Uterus (tissue), 3 donors: ENCODE measurements at regions not wholly inside any gene's neighbourhood (a gene's known extent, or its start where the extent isn't known, plus 50 kb on each side); places are given as distances from the start of the nearest gene placed in this dataset.

Experiments used
- DNase-seq, 2 donors: peaks; one replicate each; pipeline ENCODE4 v3.0.0-alpha.2; 2019 to 2020
- H3K27ac ChIP-seq, 2 donors: fragments of 200-600 bp; sonication (generic); 1 replicate in 1 of 2; 2 replicates in 1 of 2; pipeline ENCODE4 v1.5.1; 2016 to 2018
- H3K27me3 ChIP-seq, 2 donors: fragments of 200-600 bp; sonication (generic); one replicate each; pipeline ENCODE4 v1.5.1; 2018 to 2019; ENCODE audit warnings: control low read depth in 1 of 2
- H3K36me3 ChIP-seq, 2 donors: fragments of 200-600 bp; sonication (generic); one replicate each; pipeline ENCODE4 v1.5.1; 2019; ENCODE audit warnings: control low read depth in 1 of 2
- H3K4me1 ChIP-seq, 2 donors: fragments of 200-600 bp; sonication (generic); one replicate each; pipeline ENCODE4 v1.5.1; 2018 to 2019; ENCODE audit warnings: control low read depth in 1 of 2
- H3K4me3 ChIP-seq, 2 donors: fragments of 200-600 bp; sonication (generic); 1 replicate in 1 of 2; 2 replicates in 1 of 2; pipeline ENCODE4 v1.5.1; 2018 to 2019; ENCODE audit warnings: mild to moderate bottlenecking in 1 of 2
- H3K9me3 ChIP-seq, 2 donors: fragments of 200-600 bp; sonication (generic); one replicate each; pipeline ENCODE4 v1.5.1; 2019; ENCODE audit warnings: control low read depth in 1 of 2
- CTCF ChIP-seq, 4 experiments: fragments of 200-600 bp in 2 of 4; fragments of 450-650 bp in 2 of 4; sonication (generic) in 2 of 4; IDR thresholded peaks; one replicate each; pipeline ENCODE4 v1.5.1; 2016 to 2019; ENCODE audit warnings: antibody characterized with exemption in 4 of 4, mild to moderate bottlenecking in 2 of 4, moderate library complexity in 1 of 4
- POLR2A ChIP-seq, 2 donors: fragments of 450-650 bp; IDR thresholded peaks; one replicate each; pipeline ENCODE4 v1.6.1; 2016; ENCODE audit warnings: antibody characterized with exemption in 2 of 2, mild to moderate bottlenecking in 1 of 2, moderate library complexity in 1 of 2
- intact Hi-C: fragments of 100-400 bp; cut with DNase I; formaldehyde crosslinking; loops from one replicate; pipeline ENCODE4 v1.15.1; 2023; ENCODE audit warnings: low total_unique reads
- donor health status: DM: yes; HTN: yes; CAD: no.

GRCh38 chr6:164396071-164397047, 913.0 kb downstream of the C6orf118 start:
- no peaks in the 10 kb centered on the region for H3K27me3 ChIP-seq
- TF ChIP-seq CTCF (IDR thresholded peaks at IDR 0.05), result no peak
- no peak overlapping the region for H3K27ac ChIP-seq
- no peaks in the 10 kb centered on the region for H3K9me3 ChIP-seq
- DNase-seq, result no peak
- no peaks in the 10 kb centered on the region for H3K36me3 ChIP-seq
- intact Hi-C loops, result no loop called here
- no peaks in the 10 kb centered on the region for H3K4me1 ChIP-seq
- H3K4me3 ChIP-seq, result peak overlapping the region in 1 of 2 donors; percentile 5

GRCh38 chr6:164379795-164380194, 929.6 kb downstream of the C6orf118 start:
- DNase-seq, result no peak

GRCh38 chr6:164378330-164378729, 931.1 kb downstream of the C6orf118 start:
- TF ChIP-seq POLR2A (IDR thresholded peaks at IDR 0.05) (no peak), CTCF (IDR thresholded peaks at IDR 0.05) (no peak)
- H3K4me3 ChIP-seq, result no peak overlapping the region
- H3K27ac ChIP-seq, result no peak overlapping the region
- DNase-seq, result no peak
- H3K4me1 ChIP-seq, result no peaks in the 10 kb centered on the region
- H3K36me3 ChIP-seq, result no peaks in the 10 kb centered on the region
- H3K9me3 ChIP-seq, result no peaks in the 10 kb centered on the region
- intact Hi-C loops, result no loop called here
- no peaks in the 10 kb centered on the region for H3K27me3 ChIP-seq

More at GRCh38 chr6:164379795-164380194, 929.6 kb downstream of the C6orf118 start:
- TF ChIP-seq POLR2A (IDR thresholded peaks at IDR 0.05), result no peak
- no peaks in the 10 kb centered on the region for H3K36me3 ChIP-seq
- H3K27me3 ChIP-seq, result no peaks in the 10 kb centered on the region
- no peaks in the 10 kb centered on the region for H3K9me3 ChIP-seq
- intact Hi-C loops, result no loop called here
- H3K4me1 ChIP-seq, result no peaks in the 10 kb centered on the region
- no peak overlapping the region for H3K27ac ChIP-seq
- no peak overlapping the region for H3K4me3 ChIP-seq

GRCh38 chr6:164377348-164377918, 932.0 kb downstream of the C6orf118 start:
- Histone ChIP-seq H3K36me3 (no peaks in the 10 kb centered on the region), H3K9me3 (no peaks in the 10 kb centered on the region), H3K27ac (no peak overlapping the region), H3K4me1 (no peaks in the 10 kb centered on the region), H3K4me3 (no peak overlapping the region), H3K27me3 (no peaks in the 10 kb centered on the region)
- intact Hi-C loops, result no loop called here
- TF ChIP-seq CTCF (IDR thresholded peaks at IDR 0.05) (no peak), POLR2A (IDR thresholded peaks at IDR 0.05) (no peak)
- no peak for DNase-seq

GRCh38 chr6:164370773-164371172, 938.6 kb downstream of the C6orf118 start:
- Histone ChIP-seq H3K4me3 (no peak overlapping the region), H3K4me1 (no peaks in the 10 kb centered on the region), H3K27me3 (no peaks in the 10 kb centered on the region), H3K27ac (no peak overlapping the region), H3K9me3 (no peaks in the 10 kb centered on the region), H3K36me3 (no peaks in the 10 kb centered on the region)
- DNase-seq, result no peak
- intact Hi-C loops, result no loop called here
- no peak for TF ChIP-seq CTCF (IDR thresholded peaks at IDR 0.05)
- no peak for TF ChIP-seq POLR2A (IDR thresholded peaks at IDR 0.05)
